ENCODE measurements at regions not wholly inside any gene's neighbourhood (a gene's known extent, or its start where the extent isn't known, plus 50 kb on each side); places are given as distances from the start of the nearest gene placed in this dataset.
A peak's percentile ranks its signal among the peaks of the same experiment; 100 is the strongest.

DNA sequence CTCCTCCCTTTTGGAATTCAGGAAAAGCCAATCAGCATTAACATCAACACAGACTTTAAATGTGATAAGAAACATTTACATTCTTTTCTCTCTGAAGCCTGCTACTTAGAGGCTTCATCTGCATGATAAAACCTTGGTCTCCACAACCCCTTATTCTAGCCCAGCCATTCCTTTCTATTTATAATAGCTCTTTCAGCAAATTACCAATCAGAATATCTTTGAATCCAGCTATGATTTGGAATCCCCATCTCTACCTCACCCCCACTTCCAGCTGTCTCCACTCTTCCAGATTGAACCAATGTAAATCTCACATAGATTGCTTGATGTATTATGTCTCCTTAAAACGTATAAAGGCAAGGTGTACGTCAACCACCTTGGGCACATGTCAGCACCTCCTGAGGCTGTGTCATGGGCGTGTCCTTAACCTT lies 139.7 kb downstream of the TUSC7 start:
- no peaks in the 10 kb centered on the region for H3K9me3 ChIP-seq
- TF ChIP-seq, protein P1, sequence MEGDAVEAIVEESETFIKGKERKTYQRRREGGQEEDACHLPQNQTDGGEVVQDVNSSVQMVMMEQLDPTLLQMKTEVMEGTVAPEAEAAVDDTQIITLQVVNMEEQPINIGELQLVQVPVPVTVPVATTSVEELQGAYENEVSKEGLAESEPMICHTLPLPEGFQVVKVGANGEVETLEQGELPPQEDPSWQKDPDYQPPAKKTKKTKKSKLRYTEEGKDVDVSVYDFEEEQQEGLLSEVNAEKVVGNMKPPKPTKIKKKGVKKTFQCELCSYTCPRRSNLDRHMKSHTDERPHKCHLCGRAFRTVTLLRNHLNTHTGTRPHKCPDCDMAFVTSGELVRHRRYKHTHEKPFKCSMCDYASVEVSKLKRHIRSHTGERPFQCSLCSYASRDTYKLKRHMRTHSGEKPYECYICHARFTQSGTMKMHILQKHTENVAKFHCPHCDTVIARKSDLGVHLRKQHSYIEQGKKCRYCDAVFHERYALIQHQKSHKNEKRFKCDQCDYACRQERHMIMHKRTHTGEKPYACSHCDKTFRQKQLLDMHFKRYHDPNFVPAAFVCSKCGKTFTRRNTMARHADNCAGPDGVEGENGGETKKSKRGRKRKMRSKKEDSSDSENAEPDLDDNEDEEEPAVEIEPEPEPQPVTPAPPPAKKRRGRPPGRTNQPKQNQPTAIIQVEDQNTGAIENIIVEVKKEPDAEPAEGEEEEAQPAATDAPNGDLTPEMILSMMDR (IDR thresholded peaks at IDR 0.05), result no peak
- intact Hi-C loops (cut with DNase I, micrococcal nuclease), result no loop called here
- no peaks in the 10 kb centered on the region for H3K4me1 ChIP-seq (ENCODE audit: low read depth)
- no peak for DNase-seq
- H3K36me3 ChIP-seq (ENCODE audit: low read depth), result no peaks in the 10 kb centered on the region
- H3K4me3 ChIP-seq, result no peak overlapping the region
- no peak for ATAC-seq

DNA sequence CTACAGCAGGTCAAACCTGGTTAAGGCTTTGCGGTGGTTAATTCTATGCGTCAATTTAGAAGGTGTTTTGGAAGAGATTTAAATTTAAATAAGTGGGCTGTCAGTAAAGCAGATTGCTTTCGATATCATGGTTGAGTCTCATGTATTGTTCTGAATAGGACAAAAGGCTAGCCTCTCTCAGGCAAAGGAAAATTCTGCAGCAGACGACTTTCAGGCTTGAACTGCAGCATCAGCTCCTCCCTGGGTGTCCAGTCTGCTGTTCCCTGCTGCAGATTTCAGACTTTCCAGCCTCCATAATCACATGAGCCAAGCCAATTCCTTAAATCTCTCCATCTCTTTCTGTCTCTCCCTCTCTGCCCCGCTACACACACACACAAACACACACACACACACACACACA lies 143.2 kb downstream of the TUSC7 start:
- H3K36me3 ChIP-seq (ENCODE audit: low read depth), result no peaks in the 10 kb centered on the region
- TF ChIP-seq, protein P1 (IDR thresholded peaks at IDR 0.05), result no peak
- DNase-seq, result no peak
- no peaks in the 10 kb centered on the region for H3K9me3 ChIP-seq
- no peaks in the 10 kb centered on the region for H3K4me1 ChIP-seq (ENCODE audit: low read depth)
- ATAC-seq, result no peak
- no peak overlapping the region for H3K4me3 ChIP-seq
- intact Hi-C loops (cut with DNase I, micrococcal nuclease), result no loop called here

DNA sequence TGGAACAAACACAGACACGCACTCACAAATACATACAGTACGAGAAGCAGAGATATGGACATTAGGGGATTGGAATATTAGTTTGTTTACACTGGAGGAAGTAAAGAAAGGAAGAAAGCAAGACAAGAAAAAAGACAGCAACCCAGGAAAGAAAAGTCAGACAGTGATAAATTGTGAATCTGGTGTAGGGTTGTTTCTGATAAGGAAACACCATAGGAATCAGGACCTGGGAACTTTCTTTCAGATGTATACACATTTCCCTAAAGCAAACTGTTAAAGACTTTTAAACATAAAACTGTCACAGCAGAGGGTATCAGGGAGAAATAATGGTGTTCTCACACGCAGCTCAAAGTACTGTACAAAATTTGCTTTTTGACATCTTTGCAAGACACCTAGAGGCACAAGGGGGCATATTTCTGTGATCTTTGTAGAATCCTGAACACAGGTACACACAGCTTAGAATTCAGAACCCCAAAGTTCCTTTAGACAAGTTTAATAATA lies 153.7 kb downstream of the TUSC7 start:
- intact Hi-C loops (cut with DNase I, micrococcal nuclease), result no loop called here
- ATAC-seq (no peak), DNase-seq (no peak)
- Histone ChIP-seq H3K36me3 (ENCODE audit: low read depth) (no peaks in the 10 kb centered on the region), H3K9me3 (no peaks in the 10 kb centered on the region), H3K4me1 (ENCODE audit: low read depth) (no peaks in the 10 kb centered on the region), H3K4me3 (no peak overlapping the region)
- TF ChIP-seq, protein P1 (IDR thresholded peaks at IDR 0.05), result no peak

DNA sequence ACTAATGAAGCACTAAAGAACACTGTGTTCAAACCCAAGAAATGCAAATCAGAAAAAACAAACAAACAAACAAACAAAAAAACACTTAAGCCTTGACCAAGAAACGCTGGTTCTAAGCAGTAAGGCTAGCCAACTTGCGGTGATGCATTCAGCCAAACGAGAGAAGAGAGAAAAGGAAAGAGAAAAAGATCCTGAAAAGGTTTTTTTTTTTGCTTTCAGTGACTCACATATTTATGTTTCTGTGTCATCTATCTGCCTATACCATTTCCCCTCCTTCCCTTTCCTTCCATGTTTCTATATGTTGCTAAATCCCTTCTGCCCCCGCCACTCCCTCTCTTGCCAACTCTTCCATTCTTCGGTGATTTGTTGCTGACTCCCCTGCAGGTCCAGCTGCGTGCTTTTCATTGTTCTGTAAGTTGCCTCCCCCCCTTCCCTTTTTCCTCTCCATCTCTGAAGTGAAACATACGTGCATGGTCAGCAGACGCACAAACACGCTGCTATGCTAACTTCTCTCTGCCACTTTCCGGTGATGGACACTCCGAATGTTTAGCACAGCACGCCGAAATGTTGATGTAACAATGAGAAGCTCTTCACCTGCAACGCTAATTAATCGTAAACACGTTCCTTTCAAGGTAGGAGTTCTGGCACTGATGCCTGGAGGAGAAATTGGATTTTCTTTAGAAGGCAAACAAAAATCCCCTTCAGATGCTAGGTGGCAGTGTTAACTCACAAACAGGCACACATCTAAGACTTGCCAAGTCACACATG lies 154.4 kb downstream of the TUSC7 start:
- H3K4me3 ChIP-seq, result no peak overlapping the region
- intact Hi-C loops (cut with DNase I, micrococcal nuclease), result no loop called here
- TF ChIP-seq, protein P1 (IDR thresholded peaks at IDR 0.05), result no peak
- no peaks in the 10 kb centered on the region for H3K9me3 ChIP-seq
- no peaks in the 10 kb centered on the region for H3K36me3 ChIP-seq (ENCODE audit: low read depth)
- ATAC-seq (no peak), DNase-seq (peak in 1 of 3 donors; percentile 36)
- H3K4me1 ChIP-seq (ENCODE audit: low read depth), result no peaks in the 10 kb centered on the region

DNA sequence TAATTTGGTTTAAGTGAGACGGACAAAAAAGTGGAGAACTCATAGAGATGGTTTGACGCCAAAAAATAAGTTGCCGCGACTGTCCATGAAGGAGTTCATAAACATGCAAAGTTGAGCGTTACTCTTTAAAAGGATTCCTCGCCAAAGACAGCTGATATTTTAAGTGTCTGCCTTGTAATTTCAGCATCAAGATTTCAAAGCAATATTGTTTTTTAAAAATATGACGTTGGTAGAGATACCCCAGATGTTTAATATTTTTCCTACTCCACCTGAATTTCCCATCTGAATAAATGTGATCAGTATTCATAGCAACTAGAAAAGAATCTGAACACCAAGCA lies 155.0 kb downstream of the TUSC7 start:
- no peak for ATAC-seq
- no peaks in the 10 kb centered on the region for H3K9me3 ChIP-seq
- no peaks in the 10 kb centered on the region for H3K36me3 ChIP-seq (ENCODE audit: low read depth)
- H3K4me3 ChIP-seq, result no peak overlapping the region
- DNase-seq, result no peak
- TF ChIP-seq, protein P1 (IDR thresholded peaks at IDR 0.05), result no peak
- intact Hi-C loops (cut with DNase I, micrococcal nuclease), result no loop called here
- H3K4me1 ChIP-seq (ENCODE audit: low read depth), result no peaks in the 10 kb centered on the region
